Activated CD4-positive, alpha-beta T cell treated with anti-CD3 and anti-CD28 coated beads for 4 hours (primary cell): ENCODE measurements at regions not wholly inside any gene's neighbourhood (a gene's known extent, or its start where the extent isn't known, plus 50 kb on each side); places are given as distances from the start of the nearest gene placed in this dataset.

Experiments used
- DNase-seq, 2 donors: peaks; one replicate each; pipeline ENCODE4 v3.0.0-alpha.2; 2020

DNA sequence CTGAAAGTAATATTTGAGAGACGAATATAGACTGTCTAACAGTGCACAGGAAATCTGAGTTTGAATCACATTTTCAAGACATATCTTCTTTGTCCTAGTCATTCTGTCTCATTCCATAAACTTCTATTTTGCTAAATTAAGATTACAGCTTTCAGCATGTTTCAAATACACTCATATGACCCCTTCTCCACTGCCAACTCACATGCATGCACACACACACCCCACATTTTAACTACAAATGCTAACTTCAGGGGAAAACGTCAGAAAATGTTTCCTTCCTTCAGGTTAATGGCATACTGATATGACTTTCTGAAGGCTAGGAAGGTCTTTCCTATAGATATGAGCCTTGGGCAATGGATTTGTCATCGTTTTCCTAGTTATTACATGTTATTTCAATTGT, 373.7 kb downstream of the RBM43 start:
- DNase-seq = no peak

DNA sequence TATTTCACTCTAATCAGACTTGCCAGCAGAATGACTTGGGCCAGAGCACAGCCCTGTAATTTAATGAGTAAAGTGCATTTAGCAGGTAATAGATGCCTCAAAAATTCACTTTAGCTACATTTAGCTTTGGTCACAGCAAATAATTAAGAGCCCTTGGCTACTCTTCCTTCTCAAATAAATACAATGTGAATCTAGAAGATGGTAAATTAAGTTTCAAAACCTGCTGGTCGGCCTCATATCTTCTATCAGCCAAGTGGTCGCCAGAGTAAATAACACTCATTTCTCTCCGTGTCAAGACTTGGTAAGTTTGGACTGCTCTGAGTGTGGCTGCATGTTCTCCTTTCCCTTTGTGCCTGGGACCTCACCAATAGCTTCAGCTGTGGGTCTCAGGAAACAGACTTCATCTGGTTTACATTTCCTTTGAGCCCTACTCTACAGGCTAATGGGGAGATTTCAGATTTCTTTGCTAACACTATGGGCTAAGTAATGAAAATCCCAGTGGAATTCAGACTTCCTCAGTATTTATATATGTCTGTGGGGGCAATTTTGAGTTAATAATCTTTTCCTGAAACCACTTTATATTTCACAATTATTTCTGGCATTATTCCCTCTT, 375.8 kb downstream of the RBM43 start:
- DNase-seq = no peak

DNA sequence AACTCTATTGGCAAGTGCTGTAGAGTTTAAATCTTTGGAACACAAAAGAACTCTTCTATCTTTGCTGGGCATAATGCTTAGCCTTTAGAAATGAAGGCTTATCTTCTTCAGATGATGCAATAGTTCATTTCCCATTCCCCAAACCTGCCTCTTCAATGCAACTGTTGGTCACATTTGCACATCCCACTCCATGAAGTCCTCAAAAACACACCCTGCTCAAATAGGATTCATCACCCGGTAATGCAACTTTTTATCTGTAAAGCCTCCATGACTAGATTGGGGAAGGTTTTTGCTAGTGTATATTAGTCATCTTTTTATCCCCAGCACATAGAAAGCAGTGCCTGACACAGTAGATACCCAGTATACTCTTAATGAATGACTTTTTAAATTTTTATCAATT, 376.4 kb downstream of the RBM43 start:
- DNase-seq = no peak

DNA sequence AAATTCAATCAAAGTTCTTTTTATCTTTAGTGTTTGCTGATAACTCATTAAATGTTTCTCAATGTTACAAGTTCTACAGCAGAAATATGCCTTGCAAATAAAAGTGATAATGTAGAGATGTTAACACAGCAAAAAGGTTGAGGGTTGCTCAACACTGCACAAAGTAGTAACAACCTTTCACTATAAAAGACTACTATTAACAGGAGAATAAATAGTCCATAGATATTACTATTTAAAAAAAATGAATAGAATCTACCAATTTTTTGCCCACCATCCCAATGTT, 378.1 kb downstream of the RBM43 start:
- no peak for DNase-seq

DNA sequence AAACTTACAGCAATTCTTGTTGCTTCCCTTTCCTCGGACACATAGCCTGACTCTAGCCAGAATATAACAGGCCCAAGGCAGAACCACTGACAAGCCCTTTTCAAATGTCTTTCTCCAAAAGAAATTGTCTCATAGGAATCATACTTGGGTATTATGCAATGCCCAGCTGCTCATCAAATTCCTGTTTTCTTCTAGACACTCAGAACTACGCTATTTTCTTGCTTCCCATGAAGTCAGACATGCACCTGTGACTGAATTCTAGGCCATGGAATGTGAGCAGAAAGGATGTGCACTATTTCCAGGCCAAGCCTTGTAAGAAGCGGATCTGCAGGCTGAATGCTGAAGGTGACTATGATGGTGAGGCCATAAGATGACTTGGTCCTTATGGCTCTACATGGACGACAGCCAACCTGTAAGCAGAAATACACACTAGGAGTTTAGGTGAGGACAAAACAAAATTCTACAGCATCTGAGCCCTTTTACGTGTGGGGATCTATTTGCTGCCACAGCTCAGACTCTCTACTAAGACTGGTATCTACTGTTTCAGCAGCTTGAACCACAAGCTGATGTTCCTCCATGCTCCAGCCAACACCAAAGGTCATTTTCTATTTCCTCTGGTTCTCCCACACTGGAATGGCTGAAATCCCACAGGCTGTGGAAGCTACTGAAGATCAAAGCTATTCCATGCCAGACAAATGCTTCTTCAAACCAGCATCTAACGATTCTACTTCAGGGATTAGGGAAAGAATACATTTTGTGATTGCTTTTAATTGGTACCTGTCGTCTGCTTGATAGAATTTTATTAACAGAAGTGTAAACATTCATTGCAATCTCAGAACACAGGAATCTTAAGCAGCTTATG, 378.7 kb downstream of the RBM43 start:
- no peak for DNase-seq

DNA sequence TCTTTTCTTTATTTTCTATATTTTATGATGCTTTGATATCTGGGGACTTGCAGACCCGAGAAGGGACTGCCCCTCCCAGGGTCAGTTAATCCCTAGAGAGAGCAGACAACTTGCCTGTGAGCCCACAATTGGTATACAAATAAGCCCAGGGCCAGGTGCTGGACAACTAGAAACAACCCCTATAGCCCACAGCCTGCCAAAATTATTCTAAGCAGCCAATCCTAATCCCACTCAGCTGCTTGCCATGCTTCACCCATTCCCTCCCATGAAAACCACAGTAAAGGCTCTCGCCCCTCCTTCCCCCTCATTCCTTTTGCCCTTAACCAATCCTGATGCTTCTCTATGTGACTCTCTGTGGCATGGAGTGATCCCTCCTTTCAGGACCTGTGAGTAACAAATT, 380.7 kb downstream of the RBM43 start:
- DNase-seq = no peak

DNA sequence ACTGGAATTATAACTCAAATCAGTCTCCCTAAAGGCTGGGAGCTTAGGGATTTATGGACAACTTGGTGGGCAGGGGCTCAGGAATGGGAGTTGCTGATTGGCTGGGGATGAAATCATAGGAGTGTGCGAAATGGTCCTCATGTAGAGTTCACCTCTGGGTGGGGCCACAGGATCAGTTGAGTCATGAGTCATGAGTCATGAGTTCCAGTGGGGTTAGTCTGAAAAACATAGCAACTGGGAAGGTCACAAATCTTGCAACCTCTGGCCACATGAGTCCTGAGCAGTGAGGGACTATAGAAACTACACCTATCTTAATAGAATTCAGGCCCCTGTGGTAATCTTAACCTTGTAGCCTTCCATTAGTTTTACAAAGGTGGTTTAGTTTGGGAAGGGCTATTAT, 383.3 kb downstream of the RBM43 start:
- no peak for DNase-seq

DNA sequence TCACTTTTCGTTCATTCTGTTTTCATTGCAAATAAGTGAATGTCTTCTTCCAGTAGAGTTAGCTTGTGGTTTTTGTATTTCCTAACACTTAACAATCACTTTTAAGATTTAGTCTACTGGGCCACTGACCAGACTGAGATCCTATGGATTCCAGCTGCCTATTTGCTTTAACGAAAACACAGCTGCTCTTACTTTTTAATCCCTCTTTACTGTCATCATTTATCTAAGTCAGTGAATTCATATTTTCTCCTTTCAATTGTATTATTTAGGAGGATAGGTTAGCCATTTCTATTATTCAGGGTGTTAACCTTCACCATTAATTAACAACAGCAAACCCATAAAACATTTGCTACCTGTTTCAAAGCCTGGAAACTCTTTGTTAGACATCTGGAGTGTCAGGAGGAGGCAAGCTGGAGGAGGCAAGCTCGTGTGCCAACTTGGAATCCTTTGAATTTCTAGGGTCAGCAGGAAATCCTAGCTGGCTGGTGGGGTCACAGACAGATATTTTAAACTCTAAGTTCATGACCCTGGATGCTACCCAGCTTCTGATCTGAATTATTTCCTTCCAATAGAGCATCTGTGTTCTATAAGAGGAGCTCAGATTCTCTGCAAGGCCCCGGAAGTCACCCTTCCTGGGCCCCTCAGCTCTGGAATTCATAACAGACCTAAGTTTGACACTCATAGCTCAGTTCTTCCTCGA, 385.3 kb downstream of the RBM43 start:
- no peak for DNase-seq

DNA sequence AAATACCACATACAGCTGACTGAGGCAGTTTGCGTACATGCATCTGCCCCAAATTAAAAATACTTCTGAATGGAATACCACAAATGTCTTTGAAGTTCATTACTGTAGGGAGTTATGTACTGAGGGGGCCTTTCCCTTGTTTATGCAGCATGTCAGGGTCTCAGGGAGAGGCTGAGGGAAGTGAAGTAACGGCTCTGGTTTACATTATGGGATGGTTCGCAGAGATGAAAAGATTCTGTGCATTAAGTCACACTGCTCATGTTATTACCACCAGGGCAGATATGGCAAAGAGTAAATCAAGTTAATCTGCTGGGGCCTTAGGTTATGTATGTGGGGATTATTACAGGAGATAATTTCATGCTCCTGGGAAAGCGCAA, 385.9 kb upstream of the RND3 start:
- no peak for DNase-seq

DNA sequence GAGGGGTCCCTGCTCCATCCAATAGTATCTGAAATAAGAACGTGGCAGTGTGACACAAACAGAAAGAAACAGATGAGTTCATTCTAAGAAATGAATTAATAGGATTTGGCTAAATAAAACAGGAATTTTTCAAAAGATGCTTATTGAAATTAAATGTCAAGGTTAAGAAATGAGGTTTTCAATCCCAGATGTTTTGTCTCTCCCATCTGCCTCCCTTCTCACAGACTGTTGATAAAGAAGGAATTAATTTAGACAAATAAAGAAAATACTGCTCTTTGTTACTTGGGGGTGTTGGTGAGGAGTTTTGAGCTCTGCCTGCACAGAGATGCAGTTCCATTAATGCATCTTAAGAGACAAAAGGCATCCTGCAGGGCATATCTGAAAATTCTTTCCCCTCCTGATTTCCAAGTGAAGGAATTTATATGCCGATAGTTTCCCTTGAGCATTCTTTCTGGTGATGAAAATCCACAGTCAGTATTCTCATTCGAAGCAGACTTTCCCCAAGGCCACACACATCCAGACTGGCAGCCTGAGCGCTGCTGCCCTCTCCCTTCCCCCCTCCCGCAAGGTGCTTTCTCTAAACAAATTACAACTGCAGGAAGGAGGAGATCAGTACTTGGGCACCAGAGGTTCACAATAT, 385.4 kb upstream of the RND3 start:
- no peak for DNase-seq

DNA sequence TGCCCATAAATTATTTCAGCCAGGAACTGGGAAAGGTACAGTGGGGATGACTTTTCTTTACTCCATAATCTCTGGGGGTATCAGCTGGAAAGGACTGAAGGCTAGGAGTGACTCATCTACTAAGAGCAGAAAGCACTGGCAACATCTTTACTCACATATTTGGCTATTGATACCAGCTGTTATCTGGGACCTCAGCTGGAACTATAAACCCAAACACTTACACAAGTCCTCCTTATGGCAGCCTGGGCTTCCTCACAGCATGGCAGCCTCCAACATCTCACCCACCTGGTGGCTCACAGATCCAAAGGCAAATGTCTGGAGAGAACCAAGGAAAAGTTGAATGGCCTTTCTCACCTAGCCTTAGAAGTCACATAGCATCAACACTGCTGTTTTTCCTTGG, 379.0 kb upstream of the RND3 start:
- DNase-seq = no peak

DNA sequence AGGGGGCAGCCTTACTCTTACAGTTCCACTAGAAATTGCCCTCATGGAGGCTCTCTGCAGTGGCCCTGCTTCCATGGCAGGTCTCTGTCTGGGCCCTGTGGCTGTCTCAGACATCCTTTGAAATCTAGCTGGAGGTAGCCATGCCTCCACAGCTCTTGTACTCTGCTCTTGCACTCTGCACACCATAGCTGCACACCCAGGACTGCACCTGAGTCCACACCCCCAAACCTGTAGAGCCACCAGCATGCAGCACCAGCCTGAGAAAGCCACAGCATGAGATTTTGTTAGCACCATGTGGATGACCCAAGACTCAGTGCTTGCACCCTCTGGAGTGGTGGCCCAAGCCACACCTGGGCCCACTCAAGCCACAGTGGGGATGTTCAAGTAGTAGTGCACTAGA, 376.2 kb upstream of the RND3 start:
- DNase-seq = no peak

DNA sequence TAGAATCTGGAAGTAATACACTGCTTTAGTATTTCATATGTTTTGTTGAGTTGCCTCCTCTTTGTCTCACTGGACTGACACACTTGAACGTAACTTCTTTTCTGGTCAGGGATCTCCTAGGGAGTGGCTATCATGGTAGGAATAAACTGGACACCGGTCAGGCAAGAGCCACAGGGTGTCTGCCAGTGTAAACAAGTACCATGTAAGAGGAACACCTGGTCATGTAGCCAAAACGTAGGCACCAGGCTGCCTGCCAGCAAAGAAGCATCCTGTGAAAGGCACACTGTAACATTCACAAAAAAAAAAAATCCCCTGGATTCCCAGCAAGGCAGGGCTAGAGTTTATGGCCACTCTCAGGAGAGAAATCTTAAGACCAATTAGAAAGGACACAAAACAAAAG, 372.8 kb upstream of the RND3 start:
- no peak for DNase-seq

DNA sequence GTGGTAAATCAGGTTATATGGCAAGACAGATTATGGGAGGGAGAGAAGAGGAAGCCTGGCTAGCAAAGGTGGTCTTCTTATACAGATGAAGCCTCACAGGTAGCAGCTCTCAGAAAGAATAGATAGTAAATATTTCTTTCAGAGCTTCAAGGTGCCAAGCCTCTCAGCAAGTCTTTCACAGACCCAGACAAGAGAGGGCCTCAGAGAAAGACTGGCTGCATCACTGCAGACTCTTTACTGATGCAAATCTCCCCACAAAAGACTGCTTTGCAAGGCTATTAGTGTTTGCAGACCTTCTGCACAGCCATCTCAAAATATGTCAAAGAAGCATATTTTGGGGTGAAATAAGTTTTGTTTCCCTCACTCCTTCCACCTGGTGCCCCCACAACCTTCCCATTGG, 372.4 kb upstream of the RND3 start:
- no peak for DNase-seq

DNA sequence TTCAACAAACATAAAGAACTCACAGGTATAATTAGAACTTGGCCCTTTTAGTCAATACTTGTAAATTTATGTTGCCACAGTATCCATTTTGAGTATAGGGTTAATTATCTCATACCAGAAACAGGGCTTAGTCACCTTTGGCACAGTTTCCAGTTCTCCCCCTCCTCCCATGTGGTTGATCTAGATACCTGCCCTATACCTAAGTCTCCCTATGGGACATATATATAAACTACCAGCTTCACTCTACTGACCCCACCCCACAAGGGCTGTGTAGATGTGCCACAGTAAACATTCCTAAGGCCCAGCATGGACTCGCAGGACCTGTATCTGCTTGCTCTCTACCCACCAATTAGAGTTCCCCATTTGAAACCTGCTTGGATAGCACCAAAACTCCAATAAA, 371.7 kb upstream of the RND3 start:
- no peak for DNase-seq

DNA sequence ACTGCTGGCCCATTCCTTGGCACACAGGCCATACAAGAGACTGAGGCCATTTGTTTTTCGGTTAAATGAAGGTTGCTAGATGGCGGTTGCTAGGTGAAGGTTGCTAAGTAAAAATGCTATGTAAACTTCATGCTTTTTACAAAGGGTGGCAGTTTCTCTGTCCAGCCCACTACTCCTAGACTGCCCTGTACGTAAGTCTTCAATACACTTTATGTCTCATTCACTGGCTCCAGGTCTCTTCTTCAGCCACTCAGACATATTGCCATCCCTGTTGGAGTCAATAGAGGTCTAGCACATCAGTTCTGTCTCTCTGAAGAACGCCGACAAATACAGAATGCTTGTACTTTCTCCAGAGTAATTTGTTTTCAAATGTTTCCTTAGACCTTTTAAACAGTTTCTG, 370.9 kb upstream of the RND3 start:
- no peak for DNase-seq

DNA sequence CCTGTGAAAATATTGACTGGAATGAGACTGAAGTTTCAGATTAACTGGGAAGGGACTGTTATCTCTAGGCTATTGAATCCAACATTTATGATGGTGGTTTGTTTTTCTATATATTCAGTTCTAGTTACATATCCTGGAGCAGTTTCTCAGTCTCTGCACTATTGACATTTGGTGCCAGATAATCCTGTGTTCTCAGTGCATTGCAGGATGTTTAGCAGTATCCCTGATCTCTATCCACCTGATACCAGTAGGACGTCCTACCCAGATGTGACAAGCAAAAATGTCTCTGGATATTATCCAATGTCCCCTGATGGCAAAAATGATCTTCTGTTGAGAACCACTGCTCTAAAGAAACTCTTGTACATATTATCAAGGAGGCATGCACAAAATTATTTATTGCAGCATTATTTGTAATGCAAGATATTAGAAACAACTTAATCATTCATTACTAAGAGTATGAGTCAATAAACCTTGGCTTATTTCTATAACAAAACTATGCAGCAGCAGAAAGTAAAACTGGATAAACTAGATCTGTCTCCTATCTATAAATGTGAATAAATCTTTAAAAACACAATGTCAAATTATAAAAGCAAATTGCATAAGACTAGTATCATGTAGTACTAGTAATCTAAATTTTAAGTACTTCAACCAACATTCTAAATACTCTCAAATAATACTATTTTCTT, 369.3 kb upstream of the RND3 start:
- DNase-seq = no peak

DNA sequence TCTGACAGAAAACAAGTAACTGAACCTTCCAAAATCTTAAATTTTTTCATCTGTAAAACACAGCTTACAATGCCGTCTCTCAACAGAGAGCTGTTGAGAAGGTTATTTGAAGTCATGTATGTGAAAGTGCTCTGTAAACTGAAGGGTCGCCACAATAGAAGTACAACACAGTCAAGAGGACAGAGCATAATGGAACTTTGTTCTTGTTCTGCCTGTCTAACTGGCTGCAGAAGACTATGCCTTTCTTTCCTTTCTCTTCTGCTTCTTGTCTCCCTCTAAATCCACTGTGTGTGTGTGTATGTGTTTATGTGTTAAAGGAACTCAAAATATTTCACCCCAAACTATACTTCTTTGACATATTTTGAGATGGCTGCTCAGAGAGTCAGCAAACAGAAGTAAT, 365.8 kb upstream of the RND3 start:
- no peak for DNase-seq

DNA sequence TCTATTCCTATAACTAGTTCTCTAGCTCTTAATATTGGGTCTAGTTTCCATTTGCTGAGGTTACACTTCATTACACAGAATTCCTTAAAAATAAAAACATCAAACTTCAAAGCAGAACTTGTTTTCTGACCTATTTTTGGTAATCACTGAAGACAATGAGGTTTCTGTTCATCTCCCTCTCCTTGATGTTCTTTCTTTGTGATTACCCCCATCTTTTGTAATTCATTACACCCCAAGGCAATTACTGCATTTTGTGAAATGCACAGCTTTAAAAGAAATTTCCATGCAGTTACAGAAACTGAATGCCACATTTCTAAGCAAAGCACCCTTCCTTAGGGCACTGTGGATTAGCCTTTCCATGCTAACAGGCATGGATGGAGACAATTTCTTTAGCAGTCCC, 363.2 kb upstream of the RND3 start:
- DNase-seq = no peak

DNA sequence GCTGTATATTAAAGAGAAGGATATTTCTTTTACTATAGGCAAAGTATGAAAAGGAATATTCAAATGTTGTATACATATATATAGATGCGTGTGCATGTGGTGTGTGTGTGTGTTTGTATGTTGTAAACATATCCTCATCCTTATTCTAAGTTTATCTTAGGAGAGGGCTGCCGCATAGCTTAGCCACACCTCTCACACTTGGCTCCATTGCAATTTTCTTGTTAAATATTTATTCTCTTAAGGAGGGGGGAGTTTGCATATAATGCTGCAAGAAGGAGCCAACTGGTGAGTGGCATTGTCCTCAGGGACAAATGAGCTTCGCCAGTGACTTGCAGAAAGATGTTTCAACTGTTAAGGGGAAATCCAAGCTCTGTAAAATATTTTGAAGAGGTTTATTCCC, 360.1 kb upstream of the RND3 start:
- DNase-seq = no peak

DNA sequence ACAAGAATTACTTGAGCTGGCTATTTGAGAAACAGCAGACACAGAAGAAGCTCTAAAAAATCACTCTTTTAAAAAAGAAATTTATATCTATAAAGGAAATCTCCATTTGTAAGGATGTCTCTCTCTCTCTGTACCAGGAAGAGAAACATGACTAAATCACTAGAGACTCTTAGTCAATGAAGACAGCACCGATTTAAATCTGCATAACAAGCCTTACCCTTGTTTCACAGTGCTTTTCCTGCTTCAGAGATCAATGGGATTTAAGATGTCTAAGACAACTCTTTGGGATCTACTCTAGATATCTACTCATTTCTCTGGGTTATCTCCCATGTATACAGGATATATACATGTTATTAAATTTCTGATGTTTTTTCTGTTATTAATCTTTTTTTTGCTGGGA, 359.2 kb upstream of the RND3 start:
- DNase-seq = no peak

DNA sequence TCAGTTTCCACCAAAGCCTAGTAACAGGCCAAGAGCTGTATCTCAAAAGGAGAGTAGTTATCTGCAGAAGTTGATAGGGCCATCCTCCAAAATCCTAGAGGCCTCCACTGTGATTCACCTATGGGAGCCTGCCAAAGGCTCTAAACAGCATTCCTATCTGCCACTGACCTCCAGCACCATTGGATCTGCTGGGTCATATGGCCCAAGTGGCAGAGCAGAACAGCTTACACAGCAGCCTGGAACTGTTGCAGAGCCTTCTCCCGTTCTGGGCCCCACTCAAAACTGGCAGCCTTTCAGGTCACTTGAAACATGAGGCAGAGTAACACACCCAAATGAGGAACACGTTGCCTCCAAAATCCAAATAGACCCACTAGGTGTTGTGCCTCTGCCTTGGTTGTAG, 345.2 kb upstream of the RND3 start:
- no peak for DNase-seq

DNA sequence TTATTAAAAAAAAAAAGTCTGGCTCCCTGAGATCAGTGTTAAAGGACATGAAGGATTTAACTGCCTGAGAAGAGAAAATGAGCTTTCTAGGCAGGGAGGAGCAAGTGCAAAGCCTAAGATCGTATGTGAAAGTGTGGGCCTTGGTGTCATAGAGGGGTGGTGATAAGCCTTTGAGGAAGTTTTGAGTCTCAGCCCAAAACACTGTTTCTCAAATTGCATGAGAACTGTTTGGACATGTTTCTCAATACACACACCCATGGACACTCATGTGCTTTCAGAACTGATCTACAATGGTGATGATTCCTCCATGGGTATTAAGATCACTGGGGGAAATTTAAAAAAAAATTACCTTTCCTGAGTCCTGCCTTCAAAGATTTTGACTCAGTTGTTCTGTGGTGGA, 336.7 kb upstream of the RND3 start:
- DNase-seq = no peak

DNA sequence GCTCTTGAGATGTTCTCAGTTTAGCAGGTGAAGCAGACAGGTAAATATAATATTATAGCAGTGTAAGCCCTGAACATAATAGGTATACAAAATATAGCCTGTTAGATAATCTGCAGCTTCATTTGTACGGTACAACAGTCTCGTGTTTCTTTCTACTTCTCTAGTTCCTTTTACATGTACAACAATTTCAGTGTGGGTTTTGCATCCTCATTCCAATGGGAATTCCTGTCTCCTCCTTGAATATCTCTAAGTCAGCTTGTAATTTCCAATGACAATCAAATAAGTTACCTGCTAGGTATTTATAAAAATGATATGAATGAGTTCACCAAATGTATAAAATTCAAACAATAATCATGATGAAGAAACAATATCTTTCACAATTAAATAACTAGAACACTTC, 330.0 kb upstream of the RND3 start:
- no peak for DNase-seq
